PC-3 (cell line): ENCODE measurements at regions not wholly inside any gene's neighbourhood (a gene's known extent, or its start where the extent isn't known, plus 50 kb on each side); places are given as distances from the start of the nearest gene placed in this dataset.
"Not testable (repeated sequence)": the region's sequence is repeated elsewhere in the genome, so short reads cannot be mapped to it uniquely, and the experiment has no call there.

ENCODE experiments used
- ATAC-seq: fragments of 200-7000 bp; cut with Tn5 transposase; 2 replicates; pipeline ENCODE4 v1.9.1; 2020; ENCODE audit warnings: mild to moderate bottlenecking, moderate library complexity
- BruUV-seq: library from RNA; stranded (reverse); fragments of 400-500 nt; replicated peaks from 2 replicates; lab custom pipeline; 2021; lab: Mats Ljungman, UMichigan
- CTCF ChIA-PET: fragments of 300-600 bp; sonication (Branson Sonifier 250); formaldehyde crosslinking; loops from one replicate; lab custom pipeline; 2022; ENCODE audit warnings: antibody characterized with exemption; lab: Charles Lee
- POLR2A ChIA-PET: fragments of 300-600 bp; sonication (Branson Sonifier 250); formaldehyde crosslinking; loops from one replicate; lab custom pipeline; 2022; ENCODE audit warnings: antibody characterized with exemption; ENCODE audit not compliant: unreplicated experiment; lab: Charles Lee
- DNase-seq: peaks from one replicate; pipeline ENCODE4 v3.0.0-alpha.2; 2015
- H2AFZ ChIP-seq: fragments of 300-600 bp; sonication (generic); 2 replicates; pipeline ENCODE4 v1.6.0; 2016; ENCODE audit warnings: antibody characterized with exemption, low read length
- H3F3A ChIP-seq: fragments of 300-600 bp; sonication (generic); one replicate; pipeline ENCODE4 v1.6.0; 2017; ENCODE audit warnings: antibody characterized with exemption, low read length, control low read depth, mild to moderate bottlenecking; ENCODE audit not compliant: unreplicated experiment
- H3K27ac ChIP-seq: fragments of 300-600 bp; sonication (generic); 2 replicates; pipeline ENCODE4 v1.5.1; 2016; ENCODE audit warnings: mild to moderate bottlenecking, low read length
- H3K27me3 ChIP-seq: fragments of 300-600 bp; sonication (generic); 2 replicates; pipeline ENCODE4 v1.6.1; 2016; ENCODE audit warnings: low read length, mixed read lengths
- H3K36me3 ChIP-seq: fragments of 300-600 bp; sonication (generic); 2 replicates; pipeline ENCODE4 v1.6.1; 2016; ENCODE audit warnings: low read depth, mixed run types, low read length, mixed read lengths
- H3K4me1 ChIP-seq: fragments of 300-600 bp; sonication (generic); 2 replicates; pipeline ENCODE4 v1.5.1; 2016; ENCODE audit warnings: low read length; ENCODE audit not compliant: insufficient read depth
- H3K4me2 ChIP-seq: fragments of 300-600 bp; sonication (generic); 2 replicates; pipeline ENCODE4 v1.6.0; 2016; ENCODE audit warnings: low read length
- H3K4me3 ChIP-seq: fragments of 300-600 bp; sonication (generic); 2 replicates; pipeline ENCODE4 v1.5.1; 2016; ENCODE audit warnings: mild to moderate bottlenecking, low read length, mixed read lengths
- H3K79me2 ChIP-seq: fragments of 300-600 bp; sonication (generic); 2 replicates; pipeline ENCODE4 v1.6.1; 2017; ENCODE audit warnings: low read length, mixed read lengths
- H3K9ac ChIP-seq: fragments of 300-600 bp; sonication (generic); 2 replicates; pipeline ENCODE4 v1.6.0; 2016; ENCODE audit warnings: mild to moderate bottlenecking, low read length
- H3K9me2 ChIP-seq: fragments of 300-600 bp; sonication (generic); replicated peaks from 2 replicates; pipeline ENCODE4 v1.6.1; 2016; ENCODE audit warnings: mixed run types, low read length, mixed read lengths
- H3K9me3 ChIP-seq: fragments of 300-600 bp; sonication (generic); 2 replicates; pipeline ENCODE4 v1.6.1; 2016; ENCODE audit warnings: low read length, mixed read lengths
- H4K20me1 ChIP-seq: fragments of 300-600 bp; sonication (generic); 2 replicates; pipeline ENCODE4 v1.6.1; 2016; ENCODE audit warnings: low read length, mixed read lengths
- EZH2 ChIP-seq: fragments of 300-600 bp; sonication (generic); IDR thresholded peaks from one replicate; pipeline ENCODE4 v1.6.1; 2017; ENCODE audit warnings: antibody characterized with exemption, mild to moderate bottlenecking, low read length; ENCODE audit not compliant: unreplicated experiment
- EZH2phosphoT487 ChIP-seq: fragments of 300-600 bp; sonication (generic); IDR thresholded peaks from 2 replicates; pipeline ENCODE4 v1.6.1; 2018; ENCODE audit warnings: mild to moderate bottlenecking, antibody characterized with exemption, low read length, borderline replicate concordance
- intact Hi-C: fragments of 100-400 bp; cut with micrococcal nuclease; formaldehyde crosslinking; loops from 2 replicates; pipeline ENCODE4 v1.9.0; 2023
- TF ChIP-seq, protein P1 (sequence below): fragments of 300-600 bp; sonication (generic); conservative IDR thresholded peaks from 2 replicates; pipeline ENCODE4 v1.5.1; 2017; ENCODE audit warnings: antibody characterized with exemption, low read depth, mild to moderate bottlenecking, low read length

DNA sequence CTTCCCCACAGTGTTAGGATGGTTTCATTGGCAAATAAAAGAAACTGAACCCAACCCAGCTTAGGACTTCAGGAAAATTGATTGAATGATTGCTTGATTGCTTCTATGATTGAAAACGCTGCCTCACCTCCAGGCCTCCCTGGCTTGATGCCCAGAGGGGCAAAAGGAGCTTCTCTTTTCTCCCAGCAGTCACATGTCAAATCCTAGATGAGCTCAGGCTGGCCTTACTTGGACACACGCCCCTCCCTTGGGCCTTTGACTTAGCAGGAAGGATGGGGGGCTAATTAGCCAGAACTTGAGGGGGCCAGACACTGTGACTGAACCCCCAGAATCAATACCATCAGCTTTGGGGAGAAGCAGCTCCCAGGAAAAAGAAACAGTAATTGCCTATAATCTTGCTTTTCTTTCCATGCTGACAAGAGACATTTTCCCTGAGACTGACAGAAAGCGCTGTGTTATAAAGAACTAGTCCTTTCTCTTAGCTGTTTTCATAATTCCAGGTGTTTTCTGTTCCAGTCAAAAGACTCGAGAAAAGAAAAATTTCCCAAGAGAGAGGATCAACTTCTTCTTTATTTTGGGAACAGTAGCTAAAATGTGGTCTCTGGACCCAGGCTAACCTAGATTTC lies 50.8 kb upstream of the ATP5PO start:
- Histone ChIP-seq H3K9ac (no peak overlapping the region), H3K4me2 (no peak overlapping the region), H4K20me1 (no peaks in the 10 kb centered on the region), H3K27ac (no peak overlapping the region), H3K9me2 (no peaks in the 10 kb centered on the region), H3K9me3 (no peaks in the 10 kb centered on the region), H3K36me3 (no peaks in the 10 kb centered on the region), H2AFZ (no peak overlapping the region), H3K27me3 (no peaks in the 10 kb centered on the region), H3K4me1 (peaks cover 34% of the 10 kb centered on the region), H3K79me2 (no peaks in the 10 kb centered on the region), H3F3A (peaks cover 13% of the 10 kb centered on the region), H3K4me3 (no peak overlapping the region)
- no peak for DNase-seq
- ChIA-PET CTCF (no interaction called here), POLR2A (no interaction called here)
- intact Hi-C loops, result no loop called here
- BruUV-seq, result no TSS peak
- TF ChIP-seq, protein P1, sequence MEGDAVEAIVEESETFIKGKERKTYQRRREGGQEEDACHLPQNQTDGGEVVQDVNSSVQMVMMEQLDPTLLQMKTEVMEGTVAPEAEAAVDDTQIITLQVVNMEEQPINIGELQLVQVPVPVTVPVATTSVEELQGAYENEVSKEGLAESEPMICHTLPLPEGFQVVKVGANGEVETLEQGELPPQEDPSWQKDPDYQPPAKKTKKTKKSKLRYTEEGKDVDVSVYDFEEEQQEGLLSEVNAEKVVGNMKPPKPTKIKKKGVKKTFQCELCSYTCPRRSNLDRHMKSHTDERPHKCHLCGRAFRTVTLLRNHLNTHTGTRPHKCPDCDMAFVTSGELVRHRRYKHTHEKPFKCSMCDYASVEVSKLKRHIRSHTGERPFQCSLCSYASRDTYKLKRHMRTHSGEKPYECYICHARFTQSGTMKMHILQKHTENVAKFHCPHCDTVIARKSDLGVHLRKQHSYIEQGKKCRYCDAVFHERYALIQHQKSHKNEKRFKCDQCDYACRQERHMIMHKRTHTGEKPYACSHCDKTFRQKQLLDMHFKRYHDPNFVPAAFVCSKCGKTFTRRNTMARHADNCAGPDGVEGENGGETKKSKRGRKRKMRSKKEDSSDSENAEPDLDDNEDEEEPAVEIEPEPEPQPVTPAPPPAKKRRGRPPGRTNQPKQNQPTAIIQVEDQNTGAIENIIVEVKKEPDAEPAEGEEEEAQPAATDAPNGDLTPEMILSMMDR, result no peak
- TF ChIP-seq EZH2phosphoT487 (no peak), EZH2 (no peak)
- no peak for ATAC-seq

DNA sequence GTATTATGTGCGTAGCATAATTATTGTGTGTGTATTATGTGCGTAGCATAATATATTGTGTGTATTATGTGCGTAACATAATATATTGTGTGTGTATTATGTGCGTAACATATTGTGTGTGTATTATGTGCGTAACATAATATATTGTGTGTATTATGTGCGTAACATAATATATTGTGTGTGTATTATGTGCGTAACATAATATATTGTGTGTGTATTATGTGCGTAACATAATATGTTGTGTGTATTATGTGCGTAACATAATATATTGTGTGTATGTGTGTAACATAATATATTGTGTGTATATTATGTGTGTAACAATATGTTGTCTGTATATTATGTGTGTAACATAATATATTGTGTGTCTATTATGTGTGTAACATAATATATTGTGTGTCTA lies 50.1 kb upstream of the ATP5PO start:
- H3K27ac ChIP-seq, DNase-seq, H3K4me2 ChIP-seq, H3K4me3 ChIP-seq, H2AFZ ChIP-seq, H4K20me1 ChIP-seq, H3K36me3 ChIP-seq, ATAC-seq, H3K9me3 ChIP-seq, H3K79me2 ChIP-seq, H3K9me2 ChIP-seq, H3K27me3 ChIP-seq, H3K9ac ChIP-seq, CTCF ChIA-PET, POLR2A ChIA-PET, BruUV-seq, intact Hi-C loops: not testable (repeated sequence)
- H3F3A ChIP-seq, result peaks cover 13% of the 10 kb centered on the region
- H3K4me1 ChIP-seq, result peaks cover 28% of the 10 kb centered on the region
